Endodermal cell (in vitro differentiated cells): ENCODE measurements at regions not wholly inside any gene's neighbourhood (a gene's known extent, or its start where the extent isn't known, plus 50 kb on each side); places are given as distances from the start of the nearest gene placed in this dataset.
"Not testable (repeated sequence)": the region's sequence is repeated elsewhere in the genome, so short reads cannot be mapped to it uniquely, and the experiment has no call there.

Experiments
- DNase-seq: peaks from one replicate; pipeline ENCODE4 v3.0.0-alpha.2; 2017
- H3K27ac ChIP-seq: 2 replicates; pipeline ENCODE4 v1.5.1; 2013; ENCODE audit warnings: mild to moderate bottlenecking, low read depth, low read length, moderate library complexity
- H3K27me3 ChIP-seq: 2 replicates; pipeline ENCODE4 v1.6.1; 2013; ENCODE audit warnings: mild to moderate bottlenecking, low read length, moderate library complexity; ENCODE audit not compliant: insufficient read depth, control insufficient read depth, poor library complexity, severe bottlenecking
- H3K36me3 ChIP-seq: 2 replicates; pipeline ENCODE4 v1.7.0; 2013; ENCODE audit warnings: mild to moderate bottlenecking, low read length, moderate library complexity; ENCODE audit not compliant: control insufficient read depth, insufficient read depth
- H3K4me1 ChIP-seq: one replicate; pipeline ENCODE4 v1.7.0; 2013; ENCODE audit warnings: low read length; ENCODE audit not compliant: control insufficient read depth, insufficient read depth
- H3K4me3 ChIP-seq: 2 replicates; pipeline ENCODE4 v1.5.1; 2013; ENCODE audit warnings: mild to moderate bottlenecking, low read length, moderate library complexity
- H3K9ac ChIP-seq: 2 replicates; pipeline ENCODE4 v1.6.1; 2013; ENCODE audit warnings: mild to moderate bottlenecking, low read length, moderate library complexity; ENCODE audit not compliant: poor library complexity, severe bottlenecking; ENCODE audit errors: extremely low read depth
- H3K9me3 ChIP-seq: 2 replicates; pipeline ENCODE4 v1.6.1; 2013; ENCODE audit warnings: mild to moderate bottlenecking, low read length, moderate library complexity; ENCODE audit not compliant: control insufficient read depth
- H3K27ac Mint-ChIP-seq: 2 replicates; pipeline ENCODE4 v1.8.0; 2020; ENCODE audit warnings: mixed read lengths
- H3K27me3 Mint-ChIP-seq: 2 replicates; pipeline ENCODE4 v1.8.0; 2021; ENCODE audit warnings: mild to moderate bottlenecking, mixed read lengths; ENCODE audit not compliant: insufficient read depth
- H3K36me3 Mint-ChIP-seq: 2 replicates; pipeline ENCODE4 v1.8.0; 2020; ENCODE audit warnings: low read depth, mixed read lengths
- H3K4me1 Mint-ChIP-seq: 2 replicates; pipeline ENCODE4 v1.8.0; 2020; ENCODE audit warnings: mixed read lengths
- H3K4me3 Mint-ChIP-seq: 2 replicates; pipeline ENCODE4 v1.8.0; 2020; ENCODE audit warnings: mild to moderate bottlenecking, moderate library complexity, mixed read lengths
- H3K9me3 Mint-ChIP-seq: 2 replicates; pipeline ENCODE4 v1.8.0; 2020; ENCODE audit warnings: mild to moderate bottlenecking, mixed read lengths
- CTCF ChIP-seq: fragments of 200-600 bp; sonication (generic); conservative IDR thresholded peaks from 2 replicates; pipeline ENCODE4 v1.5.0; 2021; ENCODE audit warnings: antibody characterized with exemption, mild to moderate bottlenecking
- whole genome bisulfite sequencing, 2 experiments: methylation state at CpG; one replicate each; pipeline versions ENCODE4 v1.1.5 to v1.1.7; 2013; ENCODE audit warnings: missing lambda C conversion rate in 2 of 2, mixed read lengths in 1 of 2; ENCODE audit not compliant: insufficient coverage in 1 of 2, insufficient read length in 1 of 2; 5-methylcytosine and 5-hydroxymethylcytosine counted together

GRCh38 chr3:75272691-75273090 is 391.4 kb upstream of the FRG2C start:
- no peaks in the 10 kb centered on the region for H3K27me3 ChIP-seq
- no peak overlapping the region for H3K9ac ChIP-seq
- 80 to 93% methylated on average over 1 to 2 of the region's 2 CpGs for WGBS, 2 experiments
- H3K9me3 ChIP-seq: no peaks in the 10 kb centered on the region
- DNase-seq: no peak
- no peaks in the 10 kb centered on the region for H3K36me3 ChIP-seq
- no peak overlapping the region for H3K27ac ChIP-seq
- Mint-ChIP-seq H3K4me1 (no peaks in the 10 kb centered on the region), H3K9me3 (peaks cover 4% of the 10 kb centered on the region), H3K4me3 (no peak overlapping the region), H3K36me3 (no peaks in the 10 kb centered on the region), H3K27me3 (peaks cover under 1% of the 10 kb centered on the region), H3K27ac (no peak overlapping the region)
- no peak for TF ChIP-seq CTCF
- H3K4me1 ChIP-seq: no peaks in the 10 kb centered on the region
- H3K4me3 ChIP-seq: no peak overlapping the region

GRCh38 chr3:75285531-75286148 is 378.5 kb upstream of the FRG2C start:
- not testable (repeated sequence) for H3K4me1 ChIP-seq, H3K36me3 Mint-ChIP-seq, H3K27ac ChIP-seq, H3K27me3 ChIP-seq, H3K27ac Mint-ChIP-seq, H3K4me3 Mint-ChIP-seq, H3K27me3 Mint-ChIP-seq, H3K9me3 ChIP-seq, H3K9ac ChIP-seq, DNase-seq, H3K36me3 ChIP-seq, H3K4me1 Mint-ChIP-seq, H3K4me3 ChIP-seq
- peaks cover 13% of the 10 kb centered on the region for H3K9me3 Mint-ChIP-seq
- 80 to 88% methylated on average over 1 to 3 of the region's 3 CpGs for WGBS, 2 experiments

GRCh38 chr3:75288972-75289574 is 375.1 kb upstream of the FRG2C start:
- DNase-seq, H3K9me3 ChIP-seq, H3K27ac Mint-ChIP-seq, H3K4me1 Mint-ChIP-seq, H3K27me3 Mint-ChIP-seq, H3K4me1 ChIP-seq, H3K4me3 Mint-ChIP-seq, H3K36me3 ChIP-seq, H3K4me3 ChIP-seq, H3K36me3 Mint-ChIP-seq, H3K27me3 ChIP-seq, H3K9ac ChIP-seq, H3K27ac ChIP-seq: not testable (repeated sequence)
- 95 to 97% methylated on average over 20 to 33 of the region's 40 CpGs for WGBS, 2 experiments
- peaks cover 13% of the 10 kb centered on the region for H3K9me3 Mint-ChIP-seq

GRCh38 chr3:75294124-75294523 is 370.0 kb upstream of the FRG2C start:
- no peak overlapping the region for H3K4me3 ChIP-seq
- Mint-ChIP-seq H3K9me3 (peaks cover 10% of the 10 kb centered on the region), H3K4me1 (no peaks in the 10 kb centered on the region), H3K27me3 (peaks cover 16% of the 10 kb centered on the region), H3K27ac (no peak overlapping the region), H3K4me3 (no peak overlapping the region), H3K36me3 (no peaks in the 10 kb centered on the region)
- no peaks in the 10 kb centered on the region for H3K36me3 ChIP-seq
- H3K27ac ChIP-seq: no peak overlapping the region
- H3K9me3 ChIP-seq: peaks cover 9% of the 10 kb centered on the region
- peak; percentile 84 for DNase-seq
- WGBS, 2 experiments: 8 to 29% methylated on average over 2 to 4 of the region's 4 CpGs
- no peaks in the 10 kb centered on the region for H3K27me3 ChIP-seq
- no peaks in the 10 kb centered on the region for H3K4me1 ChIP-seq
- H3K9ac ChIP-seq: no peak overlapping the region
- TF ChIP-seq CTCF: peak; percentile 81
